ENCODE measurements at regions not wholly inside any gene's neighbourhood (a gene's known extent, or its start where the extent isn't known, plus 50 kb on each side); places are given as distances from the start of the nearest gene placed in this dataset.
"Not testable (repeated sequence)": the region's sequence is repeated elsewhere in the genome, so short reads cannot be mapped to it uniquely, and the experiment has no call there.

DNA sequence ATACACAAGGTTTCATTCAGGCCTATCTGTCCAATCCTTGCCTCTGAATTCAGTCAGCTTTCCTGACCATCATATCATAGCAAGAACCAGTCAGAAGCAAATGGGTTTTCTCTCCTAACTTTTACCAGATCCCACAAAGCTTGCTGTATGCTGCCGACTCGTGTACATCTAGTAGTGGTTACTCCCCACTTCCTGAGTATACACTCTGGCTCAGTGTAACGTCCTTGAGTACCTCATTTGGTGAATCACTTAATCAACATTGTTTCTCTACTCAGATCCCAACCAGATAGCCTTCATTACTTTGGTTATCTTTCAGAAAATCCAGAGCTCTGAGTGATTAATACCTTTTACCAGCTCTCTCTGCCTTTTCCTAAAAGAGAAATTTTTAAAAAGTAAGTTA lies 728.2 kb downstream of the GALC start:
- ATAC-seq (no peak), DNase-seq (no peak)
- WGBS = 73% methylated on average over 3 of the region's 3 CpGs
- intact Hi-C loops (cut with DNase I) = no loop called here
- no peaks in the 10 kb centered on the region for H3K9me3 ChIP-seq (ENCODE audit: control insufficient read depth, low read length)
- no peaks in the 10 kb centered on the region for H3K4me1 ChIP-seq (ENCODE audit: control insufficient read depth, insufficient read depth, low read length)
- no peak overlapping the region for H3K4me3 ChIP-seq (ENCODE audit: low read length)
- H3K27ac ChIP-seq (ENCODE audit: low read length) = no peak overlapping the region
- H3K27me3 ChIP-seq (ENCODE audit: control insufficient read depth, insufficient read depth) = no peaks in the 10 kb centered on the region

DNA sequence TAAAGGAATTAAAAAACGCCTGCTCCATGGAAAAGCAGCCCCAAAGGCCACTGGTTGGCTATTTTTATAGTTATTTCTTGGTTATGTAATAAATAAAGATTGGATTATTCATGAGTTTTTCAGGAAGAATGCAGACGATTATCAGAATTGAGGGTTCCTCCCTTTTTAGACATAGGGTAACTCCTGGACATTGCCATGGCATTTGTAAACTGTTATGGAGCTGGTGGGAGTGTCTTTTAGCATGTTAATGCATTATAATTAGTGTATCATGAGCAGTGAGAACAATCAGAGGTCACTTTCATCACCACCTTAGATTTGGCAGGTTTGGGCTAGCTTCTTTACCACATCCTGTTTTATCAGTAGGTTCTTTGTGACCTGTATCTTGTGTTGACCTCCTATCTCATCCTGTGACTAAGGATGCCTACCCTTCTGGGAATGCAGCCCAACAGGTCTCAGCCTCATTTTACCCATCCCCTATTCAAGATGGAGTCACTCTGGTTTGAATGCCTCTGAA lies 728.7 kb downstream of the GALC start:
- ATAC-seq (no peak), DNase-seq (no peak)
- Histone ChIP-seq H3K4me3 (ENCODE audit: low read length) (no peak overlapping the region), H3K27ac (ENCODE audit: low read length) (no peak overlapping the region), H3K4me1 (ENCODE audit: control insufficient read depth, insufficient read depth, low read length) (no peaks in the 10 kb centered on the region), H3K9me3 (ENCODE audit: control insufficient read depth, low read length) (no peaks in the 10 kb centered on the region), H3K27me3 (ENCODE audit: control insufficient read depth, insufficient read depth) (no peaks in the 10 kb centered on the region)
- WGBS = 58% methylated on average over 2 of the region's 2 CpGs
- intact Hi-C loops (cut with DNase I) = no loop called here

- H3K4me3 ChIP-seq (ENCODE audit: low read length) = no peak overlapping the region
- ATAC-seq (no peak), DNase-seq (no peak)
- WGBS = 95% methylated on average over 2 of the region's 2 CpGs
- no peaks in the 10 kb centered on the region for H3K9me3 ChIP-seq (ENCODE audit: control insufficient read depth, low read length)
- intact Hi-C loops (cut with DNase I) = no loop called here
- no peaks in the 10 kb centered on the region for H3K27me3 ChIP-seq (ENCODE audit: control insufficient read depth, insufficient read depth)
- H3K4me1 ChIP-seq (ENCODE audit: control insufficient read depth, insufficient read depth, low read length) = no peaks in the 10 kb centered on the region
- H3K27ac ChIP-seq (ENCODE audit: low read length) = no peak overlapping the region
These were observed 731.4 kb downstream of the GALC start for GRCh38 chr14:87261621-87262020.

- WGBS = 58% methylated on average over 3 of the region's 3 CpGs
- ATAC-seq (no peak), DNase-seq (no peak)
- H3K4me3 ChIP-seq (ENCODE audit: low read length) = no peak overlapping the region
- intact Hi-C loops (cut with DNase I) = no loop called here
- no peaks in the 10 kb centered on the region for H3K4me1 ChIP-seq (ENCODE audit: control insufficient read depth, insufficient read depth, low read length)
- H3K27ac ChIP-seq (ENCODE audit: low read length) = no peak overlapping the region
- no peaks in the 10 kb centered on the region for H3K9me3 ChIP-seq (ENCODE audit: control insufficient read depth, low read length)
- no peaks in the 10 kb centered on the region for H3K27me3 ChIP-seq (ENCODE audit: control insufficient read depth, insufficient read depth)
These were observed 732.5 kb downstream of the GALC start for GRCh38 chr14:87260460-87260859.

DNA sequence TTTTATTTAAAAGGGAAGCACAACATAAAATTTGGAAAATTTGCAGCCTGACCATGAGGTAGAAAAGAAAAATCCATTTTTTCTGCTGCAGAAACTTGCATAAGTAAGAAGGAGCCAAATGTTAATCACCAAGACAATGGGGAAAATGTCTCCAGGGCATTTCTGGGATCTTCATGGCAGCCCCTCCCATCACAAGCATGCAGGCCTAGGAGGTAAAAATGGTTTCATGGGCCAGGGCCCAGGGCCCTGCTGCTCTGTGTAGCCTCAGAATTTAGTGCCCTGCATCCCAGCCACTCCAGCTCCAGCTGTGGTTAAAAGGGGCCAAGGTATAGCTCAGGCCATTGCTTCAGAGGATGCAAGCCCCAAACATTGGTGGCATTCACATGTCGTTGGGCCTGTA lies 735.6 kb downstream of the GALC start:
- 66% methylated on average over 1 of the region's 1 CpG for WGBS
- no peak for DNase-seq
- Histone ChIP-seq H3K4me1 (ENCODE audit: control insufficient read depth, insufficient read depth, low read length) (no peaks in the 10 kb centered on the region), H3K9me3 (ENCODE audit: control insufficient read depth, low read length) (no peaks in the 10 kb centered on the region), H3K27ac (ENCODE audit: low read length) (no peak overlapping the region), H3K4me3 (ENCODE audit: low read length) (no peak overlapping the region), H3K27me3 (ENCODE audit: control insufficient read depth, insufficient read depth) (no peaks in the 10 kb centered on the region)
- intact Hi-C loops (cut with DNase I) = no loop called here
- no peak for ATAC-seq

- intact Hi-C loops (cut with DNase I) = no loop called here
- WGBS = 84% methylated on average over 2 of the region's 2 CpGs
- H3K4me1 ChIP-seq (ENCODE audit: control insufficient read depth, insufficient read depth, low read length) = no peaks in the 10 kb centered on the region
- DNase-seq = no peak
- H3K27me3 ChIP-seq (ENCODE audit: control insufficient read depth, insufficient read depth) = no peaks in the 10 kb centered on the region
- no peak overlapping the region for H3K27ac ChIP-seq (ENCODE audit: low read length)
- no peak for ATAC-seq
- no peaks in the 10 kb centered on the region for H3K9me3 ChIP-seq (ENCODE audit: control insufficient read depth, low read length)
- no peak overlapping the region for H3K4me3 ChIP-seq (ENCODE audit: low read length)
These were observed 737.9 kb downstream of the GALC start for GRCh38 chr14:87255058-87255457.

DNA sequence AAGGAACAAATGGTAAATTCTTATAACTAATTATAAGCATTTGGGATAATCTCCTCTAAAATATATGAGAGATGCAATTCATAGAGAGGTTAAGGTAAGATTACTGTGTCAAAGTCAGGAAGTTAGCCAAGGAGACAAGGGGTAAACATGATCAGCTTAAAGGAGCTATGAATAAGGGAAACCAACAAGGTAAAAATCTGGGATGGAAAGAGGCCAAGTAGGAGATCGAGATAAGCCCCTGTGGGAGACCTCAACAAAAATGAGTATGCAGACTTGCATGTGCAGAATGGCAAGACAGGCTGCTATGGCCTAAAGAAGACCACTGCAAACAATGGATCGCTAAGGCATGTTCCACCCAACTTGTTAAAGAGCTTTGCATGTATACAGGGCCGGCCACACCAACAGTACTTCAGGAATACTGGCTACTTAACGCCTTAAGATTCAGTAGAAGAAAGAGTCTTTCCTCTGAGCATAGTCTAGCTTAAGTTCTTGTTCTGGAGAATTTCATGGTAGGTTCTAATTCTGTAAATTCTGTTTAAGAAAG lies 738.6 kb downstream of the GALC start:
- Histone ChIP-seq H3K27me3 (ENCODE audit: control insufficient read depth, insufficient read depth) (no peaks in the 10 kb centered on the region), H3K27ac (ENCODE audit: low read length) (no peak overlapping the region), H3K4me1 (ENCODE audit: control insufficient read depth, insufficient read depth, low read length) (no peaks in the 10 kb centered on the region), H3K9me3 (ENCODE audit: control insufficient read depth, low read length) (no peaks in the 10 kb centered on the region), H3K4me3 (ENCODE audit: low read length) (no peak overlapping the region)
- DNase-seq = no peak
- intact Hi-C loops (cut with DNase I) = no loop called here
- no peak for ATAC-seq
- 47% methylated on average over 4 of the region's 4 CpGs for WGBS

GRCh38 chr14:87253791-87254190 lies 739.2 kb downstream of the GALC start:
- intact Hi-C loops (cut with DNase I); ATAC-seq; H3K27me3 ChIP-seq (ENCODE audit: control insufficient read depth, insufficient read depth); H3K9me3 ChIP-seq (ENCODE audit: control insufficient read depth, low read length); DNase-seq; H3K27ac ChIP-seq (ENCODE audit: low read length); H3K4me3 ChIP-seq (ENCODE audit: low read length); H3K4me1 ChIP-seq (ENCODE audit: control insufficient read depth, insufficient read depth, low read length): not testable (repeated sequence)
- 61% methylated on average over 3 of the region's 3 CpGs for WGBS

DNA sequence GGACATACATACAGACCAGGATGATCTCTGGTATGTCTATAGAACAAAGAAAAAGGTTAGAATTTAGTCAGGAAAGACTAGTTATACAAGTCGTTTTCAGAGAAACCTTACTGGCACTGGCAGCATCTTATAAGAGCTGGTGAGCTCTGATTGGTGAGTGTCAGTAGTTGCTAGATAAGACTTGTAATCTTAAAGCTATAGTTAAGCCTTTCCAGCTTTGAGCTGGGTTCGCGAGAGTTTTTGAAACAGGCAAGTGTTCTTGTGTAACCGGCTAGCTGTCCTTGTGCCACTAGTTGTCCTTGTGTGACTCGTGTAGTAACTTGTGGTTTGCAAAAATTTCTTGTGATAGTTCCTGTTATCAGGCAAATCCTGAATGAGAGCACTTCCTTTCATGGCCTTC lies 740.9 kb downstream of the GALC start:
- Histone ChIP-seq H3K27me3 (ENCODE audit: control insufficient read depth, insufficient read depth) (no peaks in the 10 kb centered on the region), H3K4me1 (ENCODE audit: control insufficient read depth, insufficient read depth, low read length) (no peaks in the 10 kb centered on the region), H3K27ac (ENCODE audit: low read length) (no peak overlapping the region), H3K4me3 (ENCODE audit: low read length) (no peak overlapping the region), H3K9me3 (ENCODE audit: control insufficient read depth, low read length) (no peaks in the 10 kb centered on the region)
- ATAC-seq = no peak
- DNase-seq = no peak
- WGBS = 42% methylated on average over 5 of the region's 5 CpGs
- intact Hi-C loops (cut with DNase I) = no loop called here

DNA sequence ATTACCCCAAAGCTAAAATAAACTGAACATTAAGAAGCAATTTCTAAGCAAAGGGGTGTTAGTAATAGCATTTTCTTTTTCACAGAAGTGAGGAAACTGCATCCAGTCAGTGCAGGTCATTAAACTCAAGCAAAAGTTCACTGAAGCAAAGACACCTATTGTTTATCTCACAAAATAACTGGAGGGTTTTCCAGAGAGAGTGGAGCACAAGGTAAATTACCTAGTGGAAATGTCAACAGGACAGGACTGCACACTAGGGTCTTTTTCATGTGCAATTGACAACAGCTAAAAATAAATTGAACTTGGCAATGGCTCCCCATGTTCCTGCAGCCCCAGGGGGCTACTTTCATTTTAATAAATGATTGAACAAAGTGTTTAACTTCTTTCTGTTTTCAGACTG lies 742.0 kb downstream of the GALC start:
- ATAC-seq (no peak), DNase-seq (no peak)
- no peaks in the 10 kb centered on the region for H3K4me1 ChIP-seq (ENCODE audit: control insufficient read depth, insufficient read depth, low read length)
- no peak overlapping the region for H3K4me3 ChIP-seq (ENCODE audit: low read length)
- no peaks in the 10 kb centered on the region for H3K27me3 ChIP-seq (ENCODE audit: control insufficient read depth, insufficient read depth)
- no peaks in the 10 kb centered on the region for H3K9me3 ChIP-seq (ENCODE audit: control insufficient read depth, low read length)
- no peak overlapping the region for H3K27ac ChIP-seq (ENCODE audit: low read length)
- intact Hi-C loops (cut with DNase I) = no loop called here

- intact Hi-C loops (cut with DNase I) = no loop called here
- DNase-seq = no peak
- no peak overlapping the region for H3K4me3 ChIP-seq (ENCODE audit: low read length)
- H3K9me3 ChIP-seq (ENCODE audit: control insufficient read depth, low read length) = no peaks in the 10 kb centered on the region
- H3K27me3 ChIP-seq (ENCODE audit: control insufficient read depth, insufficient read depth) = no peaks in the 10 kb centered on the region
- WGBS = 39% methylated on average over 3 of the region's 3 CpGs
- H3K4me1 ChIP-seq (ENCODE audit: control insufficient read depth, insufficient read depth, low read length) = no peaks in the 10 kb centered on the region
- peak in 1 of 2 donors; percentile 42 for ATAC-seq
- no peak overlapping the region for H3K27ac ChIP-seq (ENCODE audit: low read length)
These were observed 751.8 kb downstream of the GALC start for GRCh38 chr14:87241018-87241768.
